GM12878 (cell line): ENCODE measurements at regions not wholly inside any gene's neighbourhood (a gene's known extent, or its start where the extent isn't known, plus 50 kb on each side); places are given as distances from the start of the nearest gene placed in this dataset.

Source experiments
- ATAC-seq: fragments of 200-7000 bp; cut with Tn5 transposase; 3 replicates; pipeline ENCODE4 v1.9.1; 2020; ENCODE audit warnings: mild to moderate bottlenecking, moderate library complexity
- BruUV-seq: library from RNA; stranded (reverse); fragments of 400-500 nt; replicated peaks from 2 replicates; lab custom pipeline; 2021; lab: Mats Ljungman, UMichigan
- CTCF ChIA-PET: fragments of 300-600 bp; sonication (Branson Sonifier 250); formaldehyde crosslinking; extraction: SDS; loops from one replicate; lab custom pipeline; 2021; ENCODE audit warnings: inconsistent platforms; lab: Yijun Ruan, JAX
- POLR2A ChIA-PET: fragments of 350-600 bp; formaldehyde crosslinking; extraction: SDS; loops from one replicate; lab custom pipeline; 2021; ENCODE audit warnings: inconsistent platforms; lab: Charles Lee
- RAD21 ChIA-PET: fragments of 300-600 bp; sonication (Branson Sonifier 250); formaldehyde crosslinking; loops from one replicate; lab custom pipeline; 2023; ENCODE audit warnings: antibody characterized with exemption; ENCODE audit not compliant: unreplicated experiment; lab: Charles Lee
- SMC1A ChIA-PET: fragments of 300-600 bp; sonication (Branson Sonifier 250); formaldehyde crosslinking; loops from one replicate; lab custom pipeline; 2023; ENCODE audit not compliant: unreplicated experiment, uncharacterized antibody; lab: Charles Lee
- DNase-seq: peaks from one replicate; pipeline ENCODE4 v3.0.0-alpha.2; 2011; ENCODE audit warnings: low read depth, low spot score
- FAIRE-seq: peaks from 3 replicates; lab custom pipeline; 2011; peaks lifted over from hg19 to GRCh38; lab: Jason Lieb, UNC
- H2AFZ ChIP-seq: 2 replicates; pipeline ENCODE4 v1.6.0; 2011; ENCODE audit warnings: low read depth, low read length, control low read depth; ENCODE audit not compliant: control insufficient read depth
- H3K27ac ChIP-seq: 2 replicates; pipeline ENCODE4 v1.5.1; 2011; ENCODE audit warnings: control low read depth; ENCODE audit not compliant: control insufficient read depth, insufficient read depth
- H3K27me3 ChIP-seq, 2 experiments: replicated peaks in 1 of 2; 2 replicates each; pipeline versions ENCODE4 v1.6.0 to v1.6.1; 2011; ENCODE audit warnings: low read length in 1 of 2; ENCODE audit not compliant: control insufficient read depth in 2 of 2, insufficient read depth in 2 of 2
- H3K36me3 ChIP-seq, 2 experiments: 2 replicates each; pipeline ENCODE4 v1.5.1; 2011; ENCODE audit warnings: low read length in 1 of 2; ENCODE audit not compliant: control insufficient read depth in 2 of 2, insufficient read depth in 2 of 2
- H3K4me1 ChIP-seq: 2 replicates; pipeline ENCODE4 v1.6.1; 2011; ENCODE audit warnings: mild to moderate bottlenecking, low read length, moderate library complexity, mixed read lengths; ENCODE audit not compliant: control insufficient read depth, insufficient read depth
- H3K4me2 ChIP-seq: 2 replicates; pipeline ENCODE4 v1.6.0; 2011; ENCODE audit warnings: control low read depth; ENCODE audit not compliant: control insufficient read depth, insufficient read depth
- H3K4me3 ChIP-seq: fragments of 200-600 bp; sonication (generic); 2 replicates; pipeline ENCODE4 v1.5.1; 2016
- H3K79me2 ChIP-seq: 2 replicates; pipeline ENCODE4 v1.6.0; 2011; ENCODE audit warnings: low read length; ENCODE audit not compliant: control insufficient read depth, insufficient read depth
- H3K9ac ChIP-seq: 2 replicates; pipeline ENCODE4 v1.8.0; 2011; ENCODE audit warnings: low read length, control low read depth, mixed read lengths; ENCODE audit not compliant: control insufficient read depth, insufficient read depth
- H3K9me3 ChIP-seq: replicated peaks from 3 replicates; pipeline ENCODE4 v1.5.1; 2011; ENCODE audit warnings: mild to moderate bottlenecking, low read length; ENCODE audit not compliant: control insufficient read depth, insufficient read depth
- H4K20me1 ChIP-seq: 2 replicates; pipeline ENCODE4 v1.6.0; 2011; ENCODE audit not compliant: control insufficient read depth, insufficient read depth
- MYB ChIP-seq: fragments of 150-350 bp; IDR thresholded peaks from 2 replicates; pipeline ENCODE4 v1.6.1; 2014; ENCODE audit warnings: mild to moderate bottlenecking, low read depth, low read length, borderline replicate concordance
- POLR2AphosphoS2 ChIP-seq: IDR thresholded peaks from 2 replicates; pipeline ENCODE4 v1.6.1; 2011; ENCODE audit warnings: low read depth, mild to moderate bottlenecking, low read length, improper control_type of control experiment, moderate library complexity
- POU2F2 ChIP-seq: IDR thresholded peaks from 3 replicates; pipeline ENCODE4 v1.6.1; 2011; ENCODE audit warnings: low read depth, mild to moderate bottlenecking, low read length, borderline replicate concordance
- SPI1 ChIP-seq: IDR thresholded peaks from 2 replicates; pipeline ENCODE4 v1.6.1; 2011; ENCODE audit warnings: low read depth, mild to moderate bottlenecking, low read length, moderate library complexity, borderline replicate concordance; ENCODE audit not compliant: insufficient read depth
- WGBS: methylation state at CpG from one replicate; pipeline ENCODE4 v1.1.6; 2016; ENCODE audit warnings: low lambda C conversion rate; ENCODE audit not compliant: insufficient replicate concordance, insufficient coverage; ENCODE audit errors: missing lambda C conversion rate; 5-methylcytosine and 5-hydroxymethylcytosine counted together
- in situ Hi-C: fragments of 300-500 bp; cut with MboI; formaldehyde crosslinking; loops from 9 replicates; pipeline ENCODE4 v1.14.3; 2018; ENCODE audit warnings: mixed read lengths
- intact Hi-C: fragments of 100-400 bp; cut with micrococcal nuclease; formaldehyde crosslinking; loops from one replicate; pipeline ENCODE4 v1.14.2; 2022; ENCODE audit not compliant: unreplicated experiment

- ChIA-PET RAD21 (no interaction called here), POLR2A (no interaction called here), SMC1A (interaction anchor here (0.6 kb wide), 1 partner anchor 530 kb away, joined by 3 read pairs; no protein-coding TSS in a partner anchor), CTCF (no interaction called here)
- H3K4me2 ChIP-seq, result no peak overlapping the region
- FAIRE-seq, result no peak
- no TSS peak for BruUV-seq
- H3K36me3 ChIP-seq, result no peaks in the 10 kb centered on the region
- intact Hi-C loops (no loop called here), in situ Hi-C loops (no loop called here)
- no peaks in the 10 kb centered on the region for H3K27me3 ChIP-seq
- no peak overlapping the region for H3K4me3 ChIP-seq
- H3K9me3 ChIP-seq, result no peaks in the 10 kb centered on the region; the same call in 2 of the 3 replicates
- TF ChIP-seq POLR2AphosphoS2 (no peak), MYB (no peak), SPI1 (no peak)
- H3K27ac ChIP-seq, result no peak overlapping the region
- no peak for DNase-seq
- 47% methylated on average over 2 of the region's 2 CpGs for WGBS
- no peaks in the 10 kb centered on the region for H3K4me1 ChIP-seq
- no peak overlapping the region for H2AFZ ChIP-seq
- no peaks in the 10 kb centered on the region for H4K20me1 ChIP-seq
- ATAC-seq, result no peak
- no peaks in the 10 kb centered on the region for H3K79me2 ChIP-seq
- no peak overlapping the region for H3K9ac ChIP-seq
Measured at GRCh38 chr11:112437096-112437495, 176.4 kb upstream of the PLET1 start.

- no TSS peak for BruUV-seq
- intact Hi-C loops, result no loop called here
- RAD21 ChIA-PET, result no interaction called here
Measured at GRCh38 chr11:112439614-112440013, 179.0 kb upstream of the PLET1 start.

More at GRCh38 chr11:112439614-112440013, 179.0 kb upstream of the PLET1 start:
- ChIA-PET SMC1A (no interaction called here), CTCF (no interaction called here), POLR2A (no interaction called here)
- Histone ChIP-seq H3K27ac (no peak overlapping the region), H4K20me1 (no peaks in the 10 kb centered on the region), H3K27me3 (no peaks in the 10 kb centered on the region), H3K36me3 (no peaks in the 10 kb centered on the region), H2AFZ (no peak overlapping the region), H3K9me3 (no peaks in the 10 kb centered on the region; the same call in 1 of the 3 replicates), H3K4me1 (no peaks in the 10 kb centered on the region), H3K4me2 (no peak overlapping the region), H3K9ac (no peak overlapping the region), H3K4me3 (no peak overlapping the region), H3K79me2 (no peaks in the 10 kb centered on the region)
- no peak for TF ChIP-seq POU2F2
- in situ Hi-C loops, result no loop called here
- DNase-seq (no peak), ATAC-seq (no peak), FAIRE-seq (no peak)
- WGBS, result 16% methylated on average over 2 of the region's 2 CpGs
